ENCODE measurements at regions not wholly inside any gene's neighbourhood (a gene's known extent, or its start where the extent isn't known, plus 50 kb on each side); places are given as distances from the start of the nearest gene placed in this dataset.

DNA sequence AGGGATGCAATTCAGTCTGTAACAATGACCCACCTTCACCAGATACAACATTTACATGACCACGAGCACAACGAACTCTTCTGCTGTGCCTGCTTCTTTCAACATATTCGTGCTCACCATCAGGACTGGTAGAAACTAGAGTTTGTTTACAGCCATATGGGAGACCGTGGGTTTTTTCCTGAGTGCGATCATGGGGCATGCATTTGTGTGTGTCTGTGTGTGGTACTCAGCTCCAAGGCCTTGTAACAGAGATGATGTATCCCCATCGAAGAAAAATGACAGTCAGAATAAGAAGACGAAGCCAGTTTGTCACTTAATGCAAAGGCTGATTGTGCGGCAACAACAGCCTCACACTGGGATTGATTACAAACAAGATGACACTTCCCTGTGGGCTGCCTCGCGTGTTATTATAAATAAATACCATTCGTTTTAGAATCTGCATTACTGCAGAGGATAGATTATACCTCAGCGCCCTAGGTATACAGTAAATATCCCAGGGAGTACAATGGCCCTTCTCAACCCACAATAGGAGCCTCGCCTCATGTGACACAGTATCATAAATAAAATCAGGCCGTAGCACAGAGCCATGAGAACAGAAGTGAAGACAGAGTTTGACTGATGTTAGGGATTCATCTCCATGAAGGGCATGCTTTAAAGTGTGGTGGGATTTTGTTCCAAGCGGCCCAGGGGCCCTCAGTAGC lies 97.3 kb upstream of the NOCT start:
- H3K9me3 Mint-ChIP-seq (ENCODE audit: unreplicated experiment) = no peaks in the 10 kb centered on the region
- no peaks in the 10 kb centered on the region for H3K27me3 Mint-ChIP-seq (ENCODE audit: unreplicated experiment)
- no peaks in the 10 kb centered on the region for H3K36me3 Mint-ChIP-seq (ENCODE audit: low read depth, unreplicated experiment)
- TF ChIP-seq, protein P1, sequence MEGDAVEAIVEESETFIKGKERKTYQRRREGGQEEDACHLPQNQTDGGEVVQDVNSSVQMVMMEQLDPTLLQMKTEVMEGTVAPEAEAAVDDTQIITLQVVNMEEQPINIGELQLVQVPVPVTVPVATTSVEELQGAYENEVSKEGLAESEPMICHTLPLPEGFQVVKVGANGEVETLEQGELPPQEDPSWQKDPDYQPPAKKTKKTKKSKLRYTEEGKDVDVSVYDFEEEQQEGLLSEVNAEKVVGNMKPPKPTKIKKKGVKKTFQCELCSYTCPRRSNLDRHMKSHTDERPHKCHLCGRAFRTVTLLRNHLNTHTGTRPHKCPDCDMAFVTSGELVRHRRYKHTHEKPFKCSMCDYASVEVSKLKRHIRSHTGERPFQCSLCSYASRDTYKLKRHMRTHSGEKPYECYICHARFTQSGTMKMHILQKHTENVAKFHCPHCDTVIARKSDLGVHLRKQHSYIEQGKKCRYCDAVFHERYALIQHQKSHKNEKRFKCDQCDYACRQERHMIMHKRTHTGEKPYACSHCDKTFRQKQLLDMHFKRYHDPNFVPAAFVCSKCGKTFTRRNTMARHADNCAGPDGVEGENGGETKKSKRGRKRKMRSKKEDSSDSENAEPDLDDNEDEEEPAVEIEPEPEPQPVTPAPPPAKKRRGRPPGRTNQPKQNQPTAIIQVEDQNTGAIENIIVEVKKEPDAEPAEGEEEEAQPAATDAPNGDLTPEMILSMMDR (IDR thresholded peaks at IDR 0.05; ENCODE audit: unreplicated experiment) = no peak
- no peak overlapping the region for H3K4me3 Mint-ChIP-seq (ENCODE audit: unreplicated experiment)
- no peak overlapping the region for H3K27ac Mint-ChIP-seq (ENCODE audit: unreplicated experiment)
- peaks cover 9% of the 10 kb centered on the region for H3K4me1 Mint-ChIP-seq (ENCODE audit: unreplicated experiment)
- no peak for DNase-seq (ENCODE audit: low spot score)

DNA sequence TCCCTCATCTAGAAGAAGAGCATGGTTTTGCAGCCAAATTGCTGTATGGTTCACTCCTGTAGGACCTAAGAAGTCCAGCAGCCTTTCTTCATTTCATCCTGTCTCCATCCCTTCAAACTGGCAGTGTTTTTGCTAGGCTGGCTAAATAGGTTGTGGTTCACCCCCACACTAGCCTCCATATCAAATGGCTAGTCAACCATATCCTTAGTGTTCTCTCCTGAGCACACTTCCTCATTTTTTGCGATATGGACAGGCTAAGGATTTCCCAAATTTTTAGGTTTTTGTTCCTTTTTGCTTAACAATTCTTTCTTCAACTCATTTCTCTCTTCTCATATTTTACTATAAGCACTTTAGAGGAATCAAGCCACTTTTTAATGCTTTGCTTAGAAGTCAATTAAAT lies 98.8 kb upstream of the NOCT start:
- no peak for DNase-seq (ENCODE audit: low spot score)
- Mint-ChIP-seq H3K27me3 (ENCODE audit: unreplicated experiment) (no peaks in the 10 kb centered on the region), H3K9me3 (ENCODE audit: unreplicated experiment) (no peaks in the 10 kb centered on the region), H3K36me3 (ENCODE audit: low read depth, unreplicated experiment) (no peaks in the 10 kb centered on the region), H3K4me3 (ENCODE audit: unreplicated experiment) (no peak overlapping the region), H3K27ac (ENCODE audit: unreplicated experiment) (no peak overlapping the region), H3K4me1 (ENCODE audit: unreplicated experiment) (peaks cover 13% of the 10 kb centered on the region)
- TF ChIP-seq, protein P1 (IDR thresholded peaks at IDR 0.05; ENCODE audit: unreplicated experiment) = no peak

DNA sequence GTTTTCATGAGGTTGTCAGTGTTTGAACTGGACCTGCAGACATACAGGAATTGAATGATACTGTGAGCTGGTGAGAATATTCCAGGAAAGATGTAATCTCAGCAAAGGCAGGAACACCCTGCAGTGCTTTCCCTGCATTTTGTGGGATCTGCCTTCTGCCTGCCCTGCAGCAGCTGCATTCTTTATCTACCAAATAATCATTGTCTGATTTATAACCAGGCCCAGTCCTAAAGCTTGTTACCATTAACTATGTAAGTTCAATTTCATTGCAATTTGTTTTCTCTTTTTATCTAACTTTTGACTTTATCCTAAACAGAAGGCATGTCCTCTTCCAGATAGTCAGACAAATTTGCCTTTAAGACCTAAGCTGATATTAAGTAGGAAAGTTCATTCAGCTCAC lies 99.8 kb upstream of the NOCT start:
- DNase-seq (ENCODE audit: low spot score) = no peak
- TF ChIP-seq, protein P1 (IDR thresholded peaks at IDR 0.05; ENCODE audit: unreplicated experiment) = no peak
- H3K36me3 Mint-ChIP-seq (ENCODE audit: low read depth, unreplicated experiment) = no peaks in the 10 kb centered on the region
- no peak overlapping the region for H3K27ac Mint-ChIP-seq (ENCODE audit: unreplicated experiment)
- H3K9me3 Mint-ChIP-seq (ENCODE audit: unreplicated experiment) = no peaks in the 10 kb centered on the region
- H3K4me3 Mint-ChIP-seq (ENCODE audit: unreplicated experiment) = no peak overlapping the region
- no peaks in the 10 kb centered on the region for H3K27me3 Mint-ChIP-seq (ENCODE audit: unreplicated experiment)
- H3K4me1 Mint-ChIP-seq (ENCODE audit: unreplicated experiment) = peaks cover 18% of the 10 kb centered on the region

DNA sequence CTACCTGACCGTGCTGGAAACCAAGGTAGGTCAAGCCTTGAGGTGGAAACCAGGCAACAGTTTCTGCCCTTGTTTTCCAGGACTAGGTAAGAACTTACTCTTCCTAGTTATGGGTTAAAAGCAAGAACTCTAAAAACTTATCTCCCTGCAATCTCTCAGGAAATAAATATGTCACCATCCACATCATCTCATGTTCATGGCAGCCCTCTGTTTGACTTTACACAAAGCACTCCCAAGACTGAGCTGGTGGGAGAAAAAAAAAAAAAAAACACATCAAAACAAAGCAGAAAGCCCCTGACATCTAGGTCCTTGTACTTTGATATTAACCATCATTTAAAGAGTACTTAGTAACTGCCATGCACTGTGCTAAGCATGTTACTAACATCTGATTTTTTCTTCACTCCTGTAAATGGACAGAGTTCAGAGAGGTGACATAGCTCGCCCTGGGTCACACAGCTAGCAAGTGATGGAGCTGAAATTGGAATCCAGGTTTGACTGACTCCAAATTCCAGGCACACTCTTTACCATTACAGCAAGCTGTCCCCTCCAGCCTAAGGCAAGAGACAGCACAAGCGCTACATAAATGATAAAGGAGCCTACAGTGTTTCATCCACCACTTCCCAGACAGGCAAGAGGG lies 102.8 kb upstream of the NOCT start:
- Mint-ChIP-seq H3K36me3 (ENCODE audit: low read depth, unreplicated experiment) (no peaks in the 10 kb centered on the region), H3K9me3 (ENCODE audit: unreplicated experiment) (no peaks in the 10 kb centered on the region), H3K27me3 (ENCODE audit: unreplicated experiment) (no peaks in the 10 kb centered on the region), H3K27ac (ENCODE audit: unreplicated experiment) (peak overlapping the region; percentile 92), H3K4me3 (ENCODE audit: unreplicated experiment) (no peak overlapping the region), H3K4me1 (ENCODE audit: unreplicated experiment) (peaks cover 24% of the 10 kb centered on the region)
- no peak for DNase-seq (ENCODE audit: low spot score)
- TF ChIP-seq, protein P1 (IDR thresholded peaks at IDR 0.05; ENCODE audit: unreplicated experiment) = no peak

All from endothelial cell (in vitro differentiated cells).